HG02938 (cell line): ENCODE measurements at regions not wholly inside any gene's neighbourhood (a gene's known extent, or its start where the extent isn't known, plus 50 kb on each side); places are given as distances from the start of the nearest gene placed in this dataset.

Experiments
- ATAC-seq: cut with Tn5 transposase; IDR thresholded peaks from one replicate; pipeline ENCODE4 v1.9.1; 2021; ENCODE audit warnings: mild to moderate bottlenecking, moderate library complexity; ENCODE audit not compliant: unreplicated experiment

- no peak for ATAC-seq
These were observed 75.4 kb upstream of the ARHGEF7 start for GRCh38 chr13:111039735-111040134.

GRCh38 chr13:111038887-111039286 lies 76.2 kb upstream of the ARHGEF7 start:
- ATAC-seq = no peak

DNA sequence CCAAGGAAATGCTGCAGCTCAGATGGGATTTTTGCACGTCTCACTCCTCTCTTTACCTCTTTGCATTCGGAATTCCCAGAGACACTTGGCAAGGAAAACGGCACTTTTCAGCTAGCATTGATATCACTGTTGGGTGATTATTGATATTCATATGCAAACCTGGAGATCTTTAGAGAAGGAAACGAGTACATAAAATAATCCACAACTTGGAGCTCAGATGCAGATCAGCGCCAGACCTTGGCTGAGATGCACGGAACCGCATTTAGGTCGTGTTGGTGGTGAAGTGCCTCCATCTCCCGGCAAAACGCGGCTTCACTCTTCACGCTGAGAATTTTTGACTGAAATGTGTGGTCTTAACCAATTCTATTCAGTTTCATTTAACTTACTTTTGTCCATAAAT lies 77.2 kb upstream of the ARHGEF7 start:
- ATAC-seq = no peak

DNA sequence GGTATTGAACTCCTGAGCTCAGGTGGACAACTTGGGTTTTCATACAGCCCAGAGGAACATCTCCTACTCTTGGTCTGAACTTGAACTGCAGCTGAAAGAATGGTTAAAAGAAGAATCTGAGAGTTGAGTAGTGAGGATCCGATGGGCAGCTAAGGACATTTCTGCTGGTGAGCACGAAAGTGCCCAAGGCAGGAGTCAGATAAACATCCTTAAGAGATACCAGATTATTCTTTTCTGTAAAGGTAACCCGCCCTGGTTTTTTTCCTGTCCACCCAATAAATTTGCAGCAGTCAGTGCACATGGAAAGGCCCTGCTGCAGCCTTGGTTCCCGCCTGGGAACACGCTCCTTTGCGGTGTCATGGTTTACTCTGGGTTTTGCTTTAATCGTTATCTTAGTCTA lies 78.4 kb upstream of the ARHGEF7 start:
- no peak for ATAC-seq

DNA sequence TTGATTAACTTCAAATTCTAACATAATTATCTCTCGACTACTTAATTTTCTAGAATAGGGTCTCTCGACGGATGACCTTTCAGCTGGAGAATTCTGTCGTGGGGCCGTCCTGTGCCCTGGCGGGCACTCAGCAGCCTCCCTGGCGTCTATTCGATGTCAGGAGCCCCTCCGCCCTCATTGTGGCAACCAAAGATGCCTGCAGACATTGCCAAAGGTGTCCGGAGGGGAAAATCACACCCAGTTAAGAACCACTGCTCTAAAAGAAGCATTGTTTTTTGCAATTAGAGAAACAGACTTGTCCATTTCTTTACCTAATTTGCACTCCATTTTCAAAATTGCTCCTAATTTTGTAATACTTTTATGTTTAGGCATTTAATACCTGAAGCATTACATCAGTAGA lies 79.2 kb upstream of the ARHGEF7 start:
- no peak for ATAC-seq

DNA sequence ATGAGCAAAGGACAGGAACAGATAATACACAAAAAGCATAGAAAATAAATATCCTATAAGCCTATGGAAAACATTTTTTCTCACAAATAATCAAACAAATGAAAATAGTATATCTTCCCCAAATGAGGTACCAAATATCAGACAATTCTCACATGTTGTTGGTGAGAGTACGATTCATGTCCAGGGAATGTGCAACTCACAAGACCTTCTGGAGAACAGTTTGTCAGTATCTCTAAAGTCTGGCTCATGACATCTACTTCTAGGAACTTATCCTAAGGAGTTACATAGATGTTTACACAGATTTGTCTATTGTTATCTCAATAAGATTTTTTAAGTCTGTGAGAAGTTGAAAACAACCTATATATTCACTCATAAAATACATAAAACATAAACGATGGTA lies 80.3 kb upstream of the ARHGEF7 start:
- no peak for ATAC-seq

GRCh38 chr13:111033172-111034130 lies 81.7 kb upstream of the ARHGEF7 start:
- no peak for ATAC-seq

DNA sequence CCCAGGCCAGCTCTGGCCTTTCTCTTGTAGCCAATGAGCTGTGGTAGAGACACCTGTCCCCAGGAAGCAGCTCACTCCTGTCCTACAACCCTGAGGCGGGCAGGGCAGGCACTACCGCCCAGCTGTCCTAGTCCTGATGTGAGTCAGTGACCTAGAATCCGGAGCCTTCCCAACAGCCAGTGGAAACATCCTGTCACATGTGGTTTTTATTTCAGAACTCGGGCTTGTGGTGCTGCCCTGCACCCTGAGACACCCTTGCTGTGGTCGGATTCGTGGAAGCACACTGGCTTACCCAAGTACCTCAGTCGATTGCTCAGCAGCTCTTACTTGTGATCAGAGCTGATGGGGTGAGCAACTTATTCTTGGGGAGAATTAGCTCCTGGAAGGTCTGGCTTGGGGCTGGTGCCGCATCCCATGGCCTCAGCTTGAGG lies 83.6 kb upstream of the ARHGEF7 start:
- ATAC-seq = no peak

DNA sequence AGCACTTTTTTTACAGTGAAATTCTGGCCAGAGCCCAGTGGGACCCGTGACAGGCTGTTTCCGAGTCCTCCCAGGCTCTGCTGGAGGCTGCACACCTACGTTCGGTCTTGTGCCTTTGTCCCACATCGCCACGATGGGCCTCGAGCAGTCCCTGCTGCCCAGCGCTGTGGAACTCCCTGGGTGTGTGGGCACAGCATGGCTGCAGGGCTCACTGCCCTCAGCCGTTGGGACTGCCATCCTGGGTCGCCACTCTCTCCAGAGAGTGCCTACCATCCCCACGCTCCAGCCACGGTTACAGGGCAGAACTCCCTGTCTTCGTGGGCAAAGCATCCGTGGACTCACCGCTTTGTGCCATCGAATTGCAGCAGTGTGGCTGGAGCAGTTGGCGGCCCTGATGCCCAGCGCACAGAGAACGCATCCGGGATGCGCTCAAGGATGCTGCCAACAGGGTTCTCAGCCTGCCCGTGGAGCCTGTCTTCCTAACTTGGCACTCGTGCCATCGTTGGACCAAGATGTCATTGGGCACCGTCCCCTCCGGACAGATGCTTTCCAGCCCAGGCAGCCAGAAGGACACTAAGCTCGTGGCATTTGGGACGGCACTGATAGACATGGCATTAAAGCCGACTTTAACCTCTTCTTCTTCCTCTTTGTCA lies 85.0 kb upstream of the ARHGEF7 start:
- no peak for ATAC-seq

DNA sequence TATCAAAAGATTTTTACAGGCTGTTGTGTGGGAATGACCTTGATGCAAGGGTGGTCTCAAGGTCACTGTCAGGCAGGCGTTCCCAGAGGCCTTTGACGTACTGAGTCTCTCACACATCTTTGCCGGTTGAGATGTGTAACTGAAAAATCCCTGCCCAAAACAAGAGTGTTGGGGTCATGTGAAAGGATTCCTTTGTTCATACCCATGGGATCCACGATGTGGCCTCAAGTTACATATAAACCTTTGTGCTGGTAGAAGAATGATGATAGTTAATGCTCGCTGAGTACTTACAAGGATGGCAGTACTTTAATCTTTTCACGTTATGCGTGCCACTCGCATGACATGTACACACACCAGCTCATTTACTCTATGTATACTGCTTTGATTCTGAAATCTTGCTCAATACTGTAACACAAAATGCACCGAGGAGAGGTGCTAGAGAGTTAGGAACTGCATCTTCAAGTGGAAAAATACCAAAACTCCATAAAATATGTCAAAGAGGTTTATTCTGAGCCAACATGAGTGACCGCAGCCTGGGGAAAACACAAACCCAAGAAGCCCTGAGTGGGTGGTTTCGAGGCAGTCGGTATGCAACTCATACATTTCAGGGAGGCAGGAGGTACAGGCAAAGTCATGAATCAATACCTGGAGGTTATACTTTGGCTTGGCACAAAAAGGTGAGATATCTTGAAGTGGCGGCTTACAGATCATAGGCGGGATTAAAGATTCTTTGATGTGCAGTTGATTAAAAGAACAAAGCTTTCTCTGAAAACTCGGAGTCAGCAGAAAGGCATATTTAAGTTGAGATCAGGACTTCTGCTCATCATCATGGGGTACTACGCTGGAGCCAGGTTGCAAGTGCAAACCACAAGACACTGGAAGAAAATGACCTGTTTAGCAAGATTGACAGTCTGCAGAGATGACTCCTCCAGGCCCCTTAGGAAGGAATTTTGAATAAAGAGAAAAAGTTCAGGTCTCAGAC lies 87.4 kb upstream of the ARHGEF7 start:
- no peak for ATAC-seq

DNA sequence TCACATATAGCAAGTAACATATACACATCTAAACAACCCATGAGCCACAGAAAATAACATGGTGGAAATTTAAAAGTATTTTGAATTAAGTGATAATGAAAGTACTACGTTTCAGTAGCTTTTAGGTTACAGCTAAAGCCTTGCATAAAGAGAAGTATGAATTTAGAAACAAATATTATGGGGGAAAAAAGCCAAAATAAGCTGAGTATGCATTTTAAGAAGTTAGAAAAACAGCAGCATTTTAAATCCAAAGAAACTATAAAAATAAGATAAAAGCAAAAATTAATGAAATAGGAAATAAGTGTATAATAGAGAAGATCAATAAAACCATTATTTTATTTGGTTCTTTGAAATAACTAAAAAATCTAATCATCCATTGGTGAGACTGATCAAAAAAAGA lies 89.8 kb upstream of the ARHGEF7 start:
- ATAC-seq = no peak

DNA sequence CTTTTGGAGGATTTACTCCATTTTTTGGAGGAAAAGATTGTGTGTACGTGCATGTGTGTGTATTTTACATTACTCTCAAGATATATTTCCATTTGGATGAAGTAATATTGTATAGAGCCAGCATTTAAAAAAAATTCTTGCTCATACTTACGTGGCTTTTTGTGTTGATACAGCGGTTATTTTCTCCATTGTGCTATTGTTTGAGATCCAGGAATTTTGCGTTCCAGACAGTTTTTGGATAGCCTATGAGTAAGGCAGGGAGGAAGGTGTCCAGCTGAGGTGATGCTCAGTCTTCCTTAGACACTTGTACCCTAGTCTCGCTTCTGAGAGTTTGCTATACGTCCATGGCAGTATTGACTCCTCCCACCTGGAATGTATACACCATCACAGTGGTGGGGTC lies 92.2 kb upstream of the ARHGEF7 start:
- ATAC-seq = no peak

DNA sequence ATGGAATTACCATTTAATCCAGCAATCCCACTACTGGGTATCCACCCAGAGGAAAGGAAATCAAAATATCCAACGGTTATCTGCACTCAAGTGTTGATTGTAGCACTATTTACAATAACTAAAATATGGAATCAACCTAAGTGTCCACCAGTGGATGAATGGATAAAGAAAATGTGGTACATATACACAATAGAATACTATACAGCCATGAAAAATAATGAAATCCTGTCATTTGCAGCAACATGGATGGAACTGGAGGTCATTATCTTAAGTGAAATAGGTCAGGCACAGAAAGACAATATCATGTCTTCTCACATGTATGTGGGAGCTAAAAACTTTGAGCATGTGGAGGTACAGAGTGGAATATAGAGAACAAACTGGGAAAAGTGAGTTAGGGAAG lies 92.9 kb upstream of the ARHGEF7 start:
- no peak for ATAC-seq

GRCh38 chr13:111021270-111021669 lies 93.8 kb upstream of the ARHGEF7 start:
- ATAC-seq = no peak

DNA sequence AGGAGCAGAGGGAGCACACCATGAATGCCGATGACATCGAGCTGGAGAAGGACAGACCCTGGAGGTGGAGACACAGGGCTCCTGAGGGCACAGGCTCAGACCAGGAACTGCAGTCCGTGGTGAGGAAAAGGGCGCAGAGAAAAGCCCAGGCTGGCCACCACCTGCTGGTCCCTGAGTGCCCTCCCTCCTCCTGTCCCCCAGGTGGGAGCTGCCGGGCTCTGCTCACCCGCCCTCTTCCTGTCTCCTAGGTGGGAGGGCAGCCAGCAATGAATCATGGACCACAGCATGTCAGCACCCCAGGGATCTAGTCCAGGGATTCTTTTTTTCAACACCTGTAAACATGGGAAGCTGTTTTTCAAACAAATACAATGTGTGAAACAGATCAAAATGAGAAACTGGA lies 94.6 kb upstream of the ARHGEF7 start:
- no peak for ATAC-seq

DNA sequence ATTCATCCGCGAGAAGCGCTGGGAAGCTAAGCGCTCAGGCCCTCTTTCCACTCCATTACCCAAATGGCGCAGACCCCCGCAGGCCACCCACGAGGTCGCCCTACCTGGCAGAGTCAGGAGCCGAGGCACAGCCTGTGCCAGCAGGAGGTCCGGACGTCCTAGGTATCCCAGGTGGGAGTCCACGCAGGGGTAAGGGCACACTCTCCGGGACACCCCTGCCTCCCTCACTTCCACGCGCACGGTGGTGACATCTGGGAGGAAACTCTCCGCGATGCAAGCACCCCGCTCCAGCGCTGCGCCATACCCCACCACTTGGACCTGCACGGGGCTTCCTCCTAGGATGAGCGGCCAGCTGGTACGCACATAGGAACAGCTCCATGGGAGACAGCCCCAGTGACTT lies 95.1 kb upstream of the ARHGEF7 start:
- no peak for ATAC-seq

DNA sequence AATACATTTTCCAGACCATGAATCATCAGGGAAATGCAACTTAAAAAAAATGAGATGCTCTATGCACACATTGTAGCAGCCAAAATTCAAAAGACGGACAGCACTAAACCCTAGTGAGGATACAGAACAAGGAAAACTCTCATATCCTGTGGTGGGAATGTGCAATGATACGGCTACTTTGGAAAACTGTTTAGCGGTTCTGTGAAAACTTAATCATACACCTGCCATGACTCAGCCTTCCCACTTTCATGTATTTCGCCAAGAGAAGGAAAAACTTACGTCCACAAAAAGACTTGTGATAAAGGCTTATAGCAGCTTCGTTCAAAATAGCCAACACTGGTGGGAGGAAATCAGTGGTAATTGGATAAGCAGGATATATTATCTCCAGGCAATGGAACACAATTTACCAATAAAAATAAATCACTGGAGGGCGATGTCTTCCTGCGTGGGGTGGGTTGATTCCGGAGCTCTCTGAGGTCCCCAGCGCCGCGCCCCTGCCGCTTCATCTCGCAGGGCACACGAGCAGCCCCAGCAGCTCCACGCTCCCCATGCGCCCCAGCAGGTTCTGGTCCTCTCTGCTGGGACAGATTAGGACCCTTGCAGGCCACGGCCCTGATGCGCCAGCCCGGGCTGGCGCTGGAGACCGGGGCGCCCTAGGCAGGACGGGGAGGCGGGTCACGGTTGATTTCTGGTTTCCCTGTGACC lies 97.2 kb upstream of the ARHGEF7 start:
- no peak for ATAC-seq

GRCh38 chr13:111013196-111013595 lies 98.3 kb upstream of the ANKRD10 start:
- ATAC-seq = no peak

GRCh38 chr13:111011899-111012298 lies 97.0 kb upstream of the ANKRD10 start:
- no peak for ATAC-seq

GRCh38 chr13:111008351-111008750 lies 93.5 kb upstream of the ANKRD10 start:
- ATAC-seq = no peak
